ENCODE measurements at regions not wholly inside any gene's neighbourhood (a gene's known extent, or its start where the extent isn't known, plus 50 kb on each side); places are given as distances from the start of the nearest gene placed in this dataset.

DNA sequence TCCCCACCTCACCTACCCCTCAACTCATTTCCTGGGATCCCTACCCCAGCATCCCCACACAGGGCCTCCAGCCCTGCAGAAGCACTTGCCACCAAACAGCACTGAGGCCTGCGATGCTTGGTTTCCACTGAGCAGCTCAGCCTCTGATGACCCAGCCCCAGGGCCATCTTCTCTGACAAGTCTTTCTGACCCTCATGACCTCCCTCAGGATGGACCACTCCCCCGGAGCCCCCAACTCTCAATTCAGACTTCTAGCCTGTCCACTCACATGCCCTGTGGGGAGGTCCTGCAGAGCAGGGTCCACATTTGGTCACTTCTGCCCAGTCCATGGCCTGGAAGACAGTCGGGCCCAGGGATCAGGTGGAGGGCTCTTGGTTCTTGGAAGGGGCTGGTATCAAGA, 63.4 kb upstream of the SPATA12 start:
- TF ChIP-seq, protein P1, sequence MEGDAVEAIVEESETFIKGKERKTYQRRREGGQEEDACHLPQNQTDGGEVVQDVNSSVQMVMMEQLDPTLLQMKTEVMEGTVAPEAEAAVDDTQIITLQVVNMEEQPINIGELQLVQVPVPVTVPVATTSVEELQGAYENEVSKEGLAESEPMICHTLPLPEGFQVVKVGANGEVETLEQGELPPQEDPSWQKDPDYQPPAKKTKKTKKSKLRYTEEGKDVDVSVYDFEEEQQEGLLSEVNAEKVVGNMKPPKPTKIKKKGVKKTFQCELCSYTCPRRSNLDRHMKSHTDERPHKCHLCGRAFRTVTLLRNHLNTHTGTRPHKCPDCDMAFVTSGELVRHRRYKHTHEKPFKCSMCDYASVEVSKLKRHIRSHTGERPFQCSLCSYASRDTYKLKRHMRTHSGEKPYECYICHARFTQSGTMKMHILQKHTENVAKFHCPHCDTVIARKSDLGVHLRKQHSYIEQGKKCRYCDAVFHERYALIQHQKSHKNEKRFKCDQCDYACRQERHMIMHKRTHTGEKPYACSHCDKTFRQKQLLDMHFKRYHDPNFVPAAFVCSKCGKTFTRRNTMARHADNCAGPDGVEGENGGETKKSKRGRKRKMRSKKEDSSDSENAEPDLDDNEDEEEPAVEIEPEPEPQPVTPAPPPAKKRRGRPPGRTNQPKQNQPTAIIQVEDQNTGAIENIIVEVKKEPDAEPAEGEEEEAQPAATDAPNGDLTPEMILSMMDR (IDR thresholded peaks at IDR 0.05), result no peak
- TF ChIP-seq, protein P2, sequence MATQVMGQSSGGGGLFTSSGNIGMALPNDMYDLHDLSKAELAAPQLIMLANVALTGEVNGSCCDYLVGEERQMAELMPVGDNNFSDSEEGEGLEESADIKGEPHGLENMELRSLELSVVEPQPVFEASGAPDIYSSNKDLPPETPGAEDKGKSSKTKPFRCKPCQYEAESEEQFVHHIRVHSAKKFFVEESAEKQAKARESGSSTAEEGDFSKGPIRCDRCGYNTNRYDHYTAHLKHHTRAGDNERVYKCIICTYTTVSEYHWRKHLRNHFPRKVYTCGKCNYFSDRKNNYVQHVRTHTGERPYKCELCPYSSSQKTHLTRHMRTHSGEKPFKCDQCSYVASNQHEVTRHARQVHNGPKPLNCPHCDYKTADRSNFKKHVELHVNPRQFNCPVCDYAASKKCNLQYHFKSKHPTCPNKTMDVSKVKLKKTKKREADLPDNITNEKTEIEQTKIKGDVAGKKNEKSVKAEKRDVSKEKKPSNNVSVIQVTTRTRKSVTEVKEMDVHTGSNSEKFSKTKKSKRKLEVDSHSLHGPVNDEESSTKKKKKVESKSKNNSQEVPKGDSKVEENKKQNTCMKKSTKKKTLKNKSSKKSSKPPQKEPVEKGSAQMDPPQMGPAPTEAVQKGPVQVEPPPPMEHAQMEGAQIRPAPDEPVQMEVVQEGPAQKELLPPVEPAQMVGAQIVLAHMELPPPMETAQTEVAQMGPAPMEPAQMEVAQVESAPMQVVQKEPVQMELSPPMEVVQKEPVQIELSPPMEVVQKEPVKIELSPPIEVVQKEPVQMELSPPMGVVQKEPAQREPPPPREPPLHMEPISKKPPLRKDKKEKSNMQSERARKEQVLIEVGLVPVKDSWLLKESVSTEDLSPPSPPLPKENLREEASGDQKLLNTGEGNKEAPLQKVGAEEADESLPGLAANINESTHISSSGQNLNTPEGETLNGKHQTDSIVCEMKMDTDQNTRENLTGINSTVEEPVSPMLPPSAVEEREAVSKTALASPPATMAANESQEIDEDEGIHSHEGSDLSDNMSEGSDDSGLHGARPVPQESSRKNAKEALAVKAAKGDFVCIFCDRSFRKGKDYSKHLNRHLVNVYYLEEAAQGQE (IDR thresholded peaks at IDR 0.05; ENCODE audit: insufficient read depth in 1 of 2, low read depth in 2 of 2, low read length in 1 of 2), result no peak
- TF ChIP-seq POLR2AphosphoS5 (IDR thresholded peaks at IDR 0.05; ENCODE audit: low read depth, low read length) (no peak), SIN3A (IDR thresholded peaks at IDR 0.05; ENCODE audit: borderline replicate concordance, insufficient read depth, low read depth, low read length) (no peak)
